GM23248 (cell line): ENCODE measurements at regions not wholly inside any gene's neighbourhood (a gene's known extent, or its start where the extent isn't known, plus 50 kb on each side); places are given as distances from the start of the nearest gene placed in this dataset.
"Not testable (repeated sequence)": the region's sequence is repeated elsewhere in the genome, so short reads cannot be mapped to it uniquely, and the experiment has no call there.

Experiments used
- DNase-seq: peaks from one replicate; pipeline ENCODE4 v3.0.0-alpha.2; 2015
- H2AFZ ChIP-seq: fragments of 200-600 bp; sonication (generic); 2 replicates; pipeline ENCODE4 v1.6.1; 2016; ENCODE audit warnings: antibody characterized with exemption
- H3F3A ChIP-seq: fragments of 200-600 bp; sonication (generic); 2 replicates; pipeline ENCODE4 v1.6.1; 2016; ENCODE audit warnings: mild to moderate bottlenecking, antibody characterized with exemption, mixed run types; ENCODE audit not compliant: insufficient read depth
- H3K27ac ChIP-seq: fragments of 200-600 bp; sonication (generic); 2 replicates; pipeline ENCODE4 v1.5.1; 2016; ENCODE audit warnings: mild to moderate bottlenecking
- H3K27me3 ChIP-seq: fragments of 200-600 bp; sonication (generic); replicated peaks from 2 replicates; pipeline ENCODE4 v1.6.1; 2016; ENCODE audit warnings: mild to moderate bottlenecking; ENCODE audit not compliant: insufficient read depth
- H3K36me3 ChIP-seq: fragments of 200-600 bp; sonication (generic); 2 replicates; pipeline ENCODE4 v1.6.1; 2016; ENCODE audit warnings: low read depth, mild to moderate bottlenecking
- H3K4me1 ChIP-seq: fragments of 200-600 bp; sonication (generic); 2 replicates; pipeline ENCODE4 v1.6.1; 2016; ENCODE audit warnings: mild to moderate bottlenecking; ENCODE audit not compliant: insufficient read depth
- H3K4me2 ChIP-seq: fragments of 200-600 bp; sonication (generic); one replicate; pipeline ENCODE4 v1.6.1; 2016; ENCODE audit warnings: mild to moderate bottlenecking; ENCODE audit not compliant: unreplicated experiment
- H3K4me3 ChIP-seq: fragments of 200-600 bp; sonication (generic); 2 replicates; pipeline ENCODE4 v1.5.1; 2016; ENCODE audit warnings: mild to moderate bottlenecking
- H3K79me2 ChIP-seq: fragments of 200-600 bp; sonication (generic); 2 replicates; pipeline ENCODE4 v1.6.1; 2016; ENCODE audit warnings: mild to moderate bottlenecking; ENCODE audit not compliant: insufficient read depth
- H3K9ac ChIP-seq: fragments of 200-600 bp; sonication (generic); 2 replicates; pipeline ENCODE4 v1.6.1; 2016; ENCODE audit warnings: mild to moderate bottlenecking
- H3K9me2 ChIP-seq: fragments of 200-600 bp; sonication (generic); 2 replicates; pipeline ENCODE4 v1.6.1; 2016; ENCODE audit warnings: mixed run types, mild to moderate bottlenecking, moderate library complexity; ENCODE audit not compliant: insufficient read depth
- H3K9me3 ChIP-seq: fragments of 200-600 bp; sonication (generic); one replicate; pipeline ENCODE4 v1.6.1; 2017; ENCODE audit warnings: low read depth
- H4K20me1 ChIP-seq: fragments of 200-600 bp; sonication (generic); 2 replicates; pipeline ENCODE4 v1.6.0; 2016; ENCODE audit not compliant: insufficient read depth
- EZH2 ChIP-seq: fragments of 200-600 bp; sonication (generic); IDR thresholded peaks from 2 replicates; pipeline ENCODE4 v1.6.1; 2018; ENCODE audit warnings: antibody characterized with exemption, mild to moderate bottlenecking; ENCODE audit not compliant: insufficient read depth, poor library complexity, severe bottlenecking
- EZH2phosphoT487 ChIP-seq: fragments of 200-600 bp; sonication (generic); IDR thresholded peaks from 2 replicates; pipeline ENCODE4 v1.6.1; 2018; ENCODE audit warnings: antibody characterized with exemption, moderate library complexity, mild to moderate bottlenecking, low read depth; ENCODE audit not compliant: insufficient read depth
- WGBS, 2 experiments: methylation state at CpG; one replicate each; pipeline ENCODE4 v1.1.6; 2015 to 2017; ENCODE audit warnings: low lambda C conversion rate in 2 of 2, low coverage in 1 of 2; ENCODE audit errors: missing lambda C conversion rate in 2 of 2; 5-methylcytosine and 5-hydroxymethylcytosine counted together
- in situ Hi-C: fragments of 300-500 bp; cut with MboI; formaldehyde crosslinking; loops from 2 replicates; pipeline ENCODE4 v1.15.0; 2020

- Histone ChIP-seq H3K9ac (no peak overlapping the region), H3K4me1 (peaks cover 14% of the 10 kb centered on the region), H3K9me2 (no peaks in the 10 kb centered on the region), H4K20me1 (no peaks in the 10 kb centered on the region), H3K36me3 (no peaks in the 10 kb centered on the region), H3K4me3 (no peak overlapping the region), H3K27ac (peak overlapping the region; percentile 36), H3K27me3 (no peaks in the 10 kb centered on the region), H3K9me3 (no peaks in the 10 kb centered on the region), H2AFZ (no peak overlapping the region), H3F3A (peaks cover 15% of the 10 kb centered on the region), H3K79me2 (no peaks in the 10 kb centered on the region), H3K4me2 (no peak overlapping the region)
- WGBS, 2 experiments = 100% methylated on average over 1 of the region's 1 CpG
- in situ Hi-C loops = loop anchor here (25.0 kb wide), 1 partner anchor 729 kb away; the partner anchor contains the start of gene TGFB2
- no peak for DNase-seq
- TF ChIP-seq EZH2phosphoT487 = no peak
- no peak for TF ChIP-seq EZH2
Measured at GRCh38 chr1:219066098-219066497, 107.6 kb upstream of the LYPLAL1 start.

GRCh38 chr1:219066631-219067349 is 106.9 kb upstream of the LYPLAL1 start:
- Histone ChIP-seq H3K27me3 (no peaks in the 10 kb centered on the region), H3K27ac (peak overlapping the region; percentile 36), H3K4me3 (no peak overlapping the region), H3K79me2 (no peaks in the 10 kb centered on the region), H3K9ac (no peak overlapping the region), H4K20me1 (no peaks in the 10 kb centered on the region), H3K9me2 (no peaks in the 10 kb centered on the region), H3K9me3 (no peaks in the 10 kb centered on the region), H3K36me3 (no peaks in the 10 kb centered on the region), H3K4me2 (no peak overlapping the region), H3F3A (peaks cover 15% of the 10 kb centered on the region), H2AFZ (no peak overlapping the region), H3K4me1 (peaks cover 14% of the 10 kb centered on the region)
- 9 to 13% methylated on average over 1 of the region's 1 CpG for WGBS, 2 experiments
- in situ Hi-C loops = loop anchor here (25.0 kb wide), 1 partner anchor 729 kb away; the partner anchor contains the start of gene TGFB2
- DNase-seq = peak; percentile 78
- 0 out of 2 replicates have a peak, but pooled peaks have one; percentile 74 for TF ChIP-seq EZH2phosphoT487
- no peak for TF ChIP-seq EZH2

- no peak for TF ChIP-seq EZH2
- TF ChIP-seq EZH2phosphoT487 = no peak
- Histone ChIP-seq H3F3A (peaks cover 15% of the 10 kb centered on the region), H3K9ac (no peak overlapping the region), H3K79me2 (no peaks in the 10 kb centered on the region), H3K4me3 (no peak overlapping the region), H3K27ac (no peak overlapping the region), H3K4me1 (peaks cover 14% of the 10 kb centered on the region), H2AFZ (no peak overlapping the region), H3K27me3 (no peaks in the 10 kb centered on the region), H3K9me3 (no peaks in the 10 kb centered on the region), H4K20me1 (no peaks in the 10 kb centered on the region), H3K4me2 (no peak overlapping the region), H3K9me2 (no peaks in the 10 kb centered on the region), H3K36me3 (no peaks in the 10 kb centered on the region)
- 97% methylated on average over 4 of the region's 4 CpGs for WGBS, 2 experiments
- no peak for DNase-seq
- in situ Hi-C loops = loop anchor here (25.0 kb wide), 1 partner anchor 730 kb away; the partner anchor contains the start of gene TGFB2
Measured at GRCh38 chr1:219067350-219067712, 106.3 kb upstream of the LYPLAL1 start.

GRCh38 chr1:219070395-219070794 is 103.3 kb upstream of the LYPLAL1 start:
- H3K4me1 ChIP-seq = peaks cover 14% of the 10 kb centered on the region
- 79% methylated on average over 2 of the region's 2 CpGs for WGBS, 2 experiments

More at GRCh38 chr1:219070395-219070794, 103.3 kb upstream of the LYPLAL1 start:
- not testable (repeated sequence) for H2AFZ ChIP-seq, H3K9me2 ChIP-seq, H3K27ac ChIP-seq, H3K4me2 ChIP-seq, H3K9ac ChIP-seq, H3K79me2 ChIP-seq, H3K27me3 ChIP-seq, H3K9me3 ChIP-seq, DNase-seq, H3K36me3 ChIP-seq, H3K4me3 ChIP-seq, H4K20me1 ChIP-seq
- in situ Hi-C loops = loop anchor here (25.0 kb wide), 1 partner anchor 733 kb away; the partner anchor contains the start of gene TGFB2
- H3F3A ChIP-seq = peaks cover 15% of the 10 kb centered on the region
